Pancreas (tissue), 10 donors: ENCODE measurements at regions not wholly inside any gene's neighbourhood (a gene's known extent, or its start where the extent isn't known, plus 50 kb on each side); places are given as distances from the start of the nearest gene placed in this dataset.

ENCODE experiments used
- ATAC-seq, 4 donors: fragments of 200-7000 bp; cut with Tn5 transposase; one replicate each; pipeline versions ENCODE4 v1.8.0 to v1.9.1; 2020; ENCODE audit warnings: mild to moderate bottlenecking in 4 of 4, moderate library complexity in 4 of 4
- DNase-seq, 6 donors: peaks; one replicate each; pipeline ENCODE4 v3.0.0-alpha.2; 2020
- FAIRE-seq: peaks from 2 replicates; lab custom pipeline; 2012; peaks lifted over from hg19 to GRCh38; lab: Jason Lieb, UNC
- H3K27ac ChIP-seq, 4 donors: fragments of 200-600 bp; sonication (generic); 1 replicate in 3 of 4; 2 replicates in 1 of 4; pipeline versions ENCODE4 v1.5.0 to v1.8.0; 2020
- H3K27me3 ChIP-seq, 4 donors: fragments of 200-600 bp; one replicate each; pipeline ENCODE4 v1.8.0; 2021
- H3K36me3 ChIP-seq, 3 donors: fragments of 200-600 bp; sonication (generic) in 1 of 3; one replicate each; pipeline versions ENCODE4 v1.5.0 to v1.8.0; 2020 to 2021
- H3K4me1 ChIP-seq, 3 donors: fragments of 200-600 bp; one replicate each; pipeline ENCODE4 v1.8.0; 2021
- H3K4me3 ChIP-seq, 4 donors: fragments of 200-600 bp; sonication (generic) in 2 of 4; one replicate each; pipeline versions ENCODE4 v1.5.0 to v1.8.0; 2020 to 2021
- H3K9me3 ChIP-seq, 4 donors: fragments of 200-600 bp; one replicate each; pipeline ENCODE4 v1.8.0; 2021
- WGBS, 2 donors: extraction: QIAGEN DNeasy Blood & Tissue Kit; methylation state at CpG; one replicate each; pipeline ENCODE4 v1.1.7; 2013; 5-methylcytosine and 5-hydroxymethylcytosine counted together
- intact Hi-C, 3 donors: fragments of 100-400 bp; cut with DNase I; formaldehyde crosslinking; loops; one replicate each; pipeline versions ENCODE4 v1.11.1 to v1.14.2; 2022
- TF ChIP-seq, protein P1 (sequence below), 4 donors: fragments of 200-600 bp; sonication (generic) in 3 of 4; IDR thresholded peaks; one replicate each; pipeline versions ENCODE4 v1.5.0 to v1.8.0; 2021; ENCODE audit warnings: antibody characterized with exemption in 4 of 4
- donor health status: healthy with polysubstance abuse.
- donor health status: DM: no; HTN: no; CAD: no; lungs with moderate emphysema.
- donor health status: DM: no; HTN: no; CAD: no.
- donor health status: control.
- donor health status: control.
- donor health status: Bipolar disorder and iron deficiency.
- donor health status: DM: yes; HTN: yes; CAD: no.
- donor health status: DM: no; HTN: no; CAD: no.
- donor health status: DM: no; HTN: no; CAD: no.
- donor health status: DM: yes; HTN: yes; CAD: no.

DNA sequence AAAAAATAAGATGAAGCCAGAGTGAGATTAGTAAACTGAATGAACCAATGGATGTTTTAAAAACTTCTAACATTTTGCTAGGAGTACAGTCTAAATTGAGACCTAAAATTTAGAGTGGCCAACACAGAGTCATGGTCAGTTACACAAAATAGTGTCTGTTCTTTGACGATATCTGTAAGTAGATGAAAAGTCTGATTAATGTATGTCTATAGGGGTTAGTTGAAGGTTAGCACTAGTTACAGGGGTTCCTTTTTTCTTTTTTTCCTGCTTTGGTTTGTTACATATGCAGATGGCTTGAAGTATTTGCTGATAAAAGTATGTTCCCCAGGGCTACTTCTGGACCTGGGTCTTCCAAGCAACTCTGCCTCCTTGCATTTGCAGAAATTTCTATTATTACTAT, 90.1 kb upstream of the MTPN start:
- Histone ChIP-seq H3K27me3 (peaks cover 0 to 4% (median 0%) of the 10 kb centered on the region in 4 donors), H3K27ac (no peak overlapping the region), H3K36me3 (no peaks in the 10 kb centered on the region), H3K4me1 (no peaks in the 10 kb centered on the region), H3K9me3 (no peaks in the 10 kb centered on the region), H3K4me3 (no peak overlapping the region)
- DNase-seq: no peak
- WGBS, 2 donors: 39 to 49% methylated on average over 1 of the region's 1 CpG
- no peak for FAIRE-seq
- TF ChIP-seq, protein P1, sequence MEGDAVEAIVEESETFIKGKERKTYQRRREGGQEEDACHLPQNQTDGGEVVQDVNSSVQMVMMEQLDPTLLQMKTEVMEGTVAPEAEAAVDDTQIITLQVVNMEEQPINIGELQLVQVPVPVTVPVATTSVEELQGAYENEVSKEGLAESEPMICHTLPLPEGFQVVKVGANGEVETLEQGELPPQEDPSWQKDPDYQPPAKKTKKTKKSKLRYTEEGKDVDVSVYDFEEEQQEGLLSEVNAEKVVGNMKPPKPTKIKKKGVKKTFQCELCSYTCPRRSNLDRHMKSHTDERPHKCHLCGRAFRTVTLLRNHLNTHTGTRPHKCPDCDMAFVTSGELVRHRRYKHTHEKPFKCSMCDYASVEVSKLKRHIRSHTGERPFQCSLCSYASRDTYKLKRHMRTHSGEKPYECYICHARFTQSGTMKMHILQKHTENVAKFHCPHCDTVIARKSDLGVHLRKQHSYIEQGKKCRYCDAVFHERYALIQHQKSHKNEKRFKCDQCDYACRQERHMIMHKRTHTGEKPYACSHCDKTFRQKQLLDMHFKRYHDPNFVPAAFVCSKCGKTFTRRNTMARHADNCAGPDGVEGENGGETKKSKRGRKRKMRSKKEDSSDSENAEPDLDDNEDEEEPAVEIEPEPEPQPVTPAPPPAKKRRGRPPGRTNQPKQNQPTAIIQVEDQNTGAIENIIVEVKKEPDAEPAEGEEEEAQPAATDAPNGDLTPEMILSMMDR (IDR thresholded peaks at IDR 0.05): no peak
- intact Hi-C loops: no loop called here
- no peak for ATAC-seq

DNA sequence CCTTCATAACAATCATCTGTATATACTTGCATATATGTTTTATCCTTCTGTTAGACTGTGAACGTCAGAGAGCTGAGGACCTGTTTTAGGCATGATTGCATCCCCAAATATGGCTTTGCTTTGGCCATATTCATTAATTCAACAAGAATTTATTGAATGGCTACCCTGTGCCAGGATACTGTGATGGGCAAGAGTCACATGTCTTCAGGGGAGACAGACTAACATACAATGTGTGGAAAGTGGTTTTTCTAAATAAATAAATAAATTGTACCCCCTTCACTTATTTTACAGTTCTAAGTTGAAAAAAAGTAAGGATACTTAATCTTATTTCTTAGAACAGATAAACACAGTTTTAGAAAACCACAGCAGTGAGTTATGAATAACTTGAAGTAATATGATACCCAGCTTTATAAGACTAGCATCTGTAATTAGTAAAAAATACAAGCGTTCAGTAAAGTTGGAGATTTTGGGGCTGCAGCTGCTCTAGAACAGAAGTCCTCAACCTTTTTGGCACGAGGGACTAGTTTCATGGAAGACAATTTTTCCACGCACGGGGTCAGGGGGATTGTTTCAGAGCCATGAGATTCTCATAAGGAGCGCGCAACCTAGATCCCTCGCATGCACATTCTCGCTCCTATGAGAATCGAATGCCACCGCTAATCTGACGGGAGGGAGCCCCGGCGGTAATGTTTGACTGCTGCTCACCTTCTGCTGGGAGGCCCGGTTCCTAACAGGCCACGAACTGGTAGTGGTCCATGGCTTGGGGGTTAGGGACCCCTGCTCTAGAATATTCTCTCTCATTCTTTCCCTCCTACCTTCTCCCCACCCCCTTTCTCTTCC, 89.4 kb upstream of the MTPN start:
- TF ChIP-seq, protein P1 (IDR thresholded peaks at IDR 0.05): no peak
- no peak overlapping the region for H3K4me3 ChIP-seq
- ATAC-seq: no peak
- DNase-seq: no peak
- no peaks in the 10 kb centered on the region for H3K4me1 ChIP-seq
- WGBS, 2 donors: 84 to 92% methylated on average over 16 of the region's 16 CpGs
- H3K9me3 ChIP-seq: no peaks in the 10 kb centered on the region
- intact Hi-C loops: no loop called here
- H3K27me3 ChIP-seq: peaks cover 0 to 4% (median 0%) of the 10 kb centered on the region in 4 donors
- no peak overlapping the region for H3K27ac ChIP-seq
- no peak for FAIRE-seq
- no peaks in the 10 kb centered on the region for H3K36me3 ChIP-seq

DNA sequence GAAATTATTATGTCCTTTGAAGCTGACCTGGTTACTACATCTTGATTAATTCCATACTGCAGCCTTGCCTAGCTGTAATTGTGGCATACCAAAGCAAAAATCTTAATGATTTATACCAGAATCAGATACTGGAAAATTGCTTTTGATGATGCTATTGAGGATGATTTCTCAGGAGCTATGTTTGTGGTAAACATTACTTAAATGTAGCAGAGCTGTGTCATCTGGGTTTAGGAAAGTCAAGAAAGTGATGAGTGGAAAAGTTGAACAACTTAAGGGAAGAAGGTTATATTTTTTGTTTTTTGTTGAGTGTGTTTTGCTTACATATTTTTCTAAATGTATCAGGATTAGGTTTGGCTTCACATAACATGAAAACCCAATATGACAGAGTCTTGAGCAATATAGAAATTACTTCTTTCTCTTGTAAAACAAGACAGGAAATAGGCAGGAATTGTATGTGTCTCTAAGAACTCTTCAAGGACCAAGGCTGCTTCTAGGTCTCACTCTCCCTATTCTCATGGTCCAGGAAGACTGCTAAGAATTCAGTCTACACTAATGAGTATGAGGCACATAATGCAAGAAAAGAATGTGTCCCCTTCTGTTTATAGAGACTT, 87.6 kb upstream of the MTPN start:
- H3K4me3 ChIP-seq: no peak overlapping the region
- TF ChIP-seq, protein P1 (IDR thresholded peaks at IDR 0.05): no peak
- FAIRE-seq: no peak
- no peaks in the 10 kb centered on the region for H3K9me3 ChIP-seq
- H3K27me3 ChIP-seq: peaks cover 0 to 4% (median 0%) of the 10 kb centered on the region in 4 donors
- H3K4me1 ChIP-seq: no peaks in the 10 kb centered on the region
- DNase-seq: no peak
- ATAC-seq: no peak
- H3K36me3 ChIP-seq: no peaks in the 10 kb centered on the region
- no peak overlapping the region for H3K27ac ChIP-seq
- intact Hi-C loops: no loop called here

DNA sequence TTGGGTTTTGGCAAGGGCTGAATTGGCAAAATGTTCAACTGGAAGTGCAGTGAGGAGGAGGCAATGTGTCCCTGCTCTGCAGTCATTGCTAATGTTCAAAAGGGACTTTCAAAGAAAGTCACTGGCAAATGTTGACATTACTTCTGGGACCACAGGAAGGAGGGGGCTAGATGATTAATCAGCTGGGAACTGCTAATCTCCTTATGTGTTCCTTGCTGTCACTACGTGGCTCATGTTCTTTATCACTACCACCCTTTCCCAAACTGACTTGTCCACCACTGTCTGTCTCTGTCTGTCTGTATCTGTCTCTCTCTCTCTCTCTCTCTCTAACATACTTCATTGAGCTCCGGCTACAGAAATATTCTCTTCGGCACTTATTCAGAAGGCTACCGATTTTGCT, 86.9 kb upstream of the MTPN start:
- no peak overlapping the region for H3K4me3 ChIP-seq
- no peaks in the 10 kb centered on the region for H3K36me3 ChIP-seq
- FAIRE-seq (no peak), DNase-seq (no peak), ATAC-seq (no peak)
- no peaks in the 10 kb centered on the region for H3K9me3 ChIP-seq
- intact Hi-C loops: no loop called here
- no peak overlapping the region for H3K27ac ChIP-seq
- peaks cover 0 to 4% (median 0%) of the 10 kb centered on the region in 4 donors for H3K27me3 ChIP-seq
- TF ChIP-seq, protein P1 (IDR thresholded peaks at IDR 0.05): no peak
- 48% methylated on average over 4 of the region's 4 CpGs for WGBS, 2 donors
- H3K4me1 ChIP-seq: no peaks in the 10 kb centered on the region

DNA sequence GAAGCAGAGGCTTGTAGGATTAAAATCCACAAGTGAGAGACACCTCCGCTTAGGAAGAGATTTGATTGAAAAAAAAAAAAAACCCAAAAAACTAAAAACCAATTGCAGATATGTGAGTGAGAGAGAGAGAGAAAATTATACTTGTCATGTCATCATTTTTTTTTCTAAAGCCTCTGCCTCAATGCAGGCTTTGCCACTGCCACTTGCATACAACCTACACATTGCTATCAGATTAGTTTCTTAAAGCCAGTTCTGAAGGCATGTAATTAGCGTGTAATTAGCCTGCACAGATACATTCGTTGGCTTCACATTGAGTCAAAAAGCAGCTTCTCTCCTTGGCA, 86.1 kb upstream of the MTPN start:
- 65 to 71% methylated on average over 3 of the region's 3 CpGs for WGBS, 2 donors
- no peak for ATAC-seq
- TF ChIP-seq, protein P1 (IDR thresholded peaks at IDR 0.05): no peak

More for the DNA sequence above, 86.1 kb upstream of the MTPN start:
- H3K4me3 ChIP-seq: no peak overlapping the region
- intact Hi-C loops: no loop called here
- no peak overlapping the region for H3K27ac ChIP-seq
- no peaks in the 10 kb centered on the region for H3K36me3 ChIP-seq
- no peak for DNase-seq
- peaks cover 0 to 4% (median 0%) of the 10 kb centered on the region in 4 donors for H3K27me3 ChIP-seq
- FAIRE-seq: no peak
- no peaks in the 10 kb centered on the region for H3K9me3 ChIP-seq
- H3K4me1 ChIP-seq: no peaks in the 10 kb centered on the region
